GM21528 (cell line): ENCODE measurements at regions not wholly inside any gene's neighbourhood (a gene's known extent, or its start where the extent isn't known, plus 50 kb on each side); places are given as distances from the start of the nearest gene placed in this dataset.

ENCODE experiments used
- ATAC-seq: cut with Tn5 transposase; IDR thresholded peaks from one replicate; pipeline ENCODE4 v1.9.1; 2021; ENCODE audit warnings: mild to moderate bottlenecking, moderate library complexity; ENCODE audit not compliant: unreplicated experiment, low FRiP score

- ATAC-seq, result no peak
Observed at GRCh38 chr11:45525393-45525792, 140.0 kb downstream of the CHST1 start.

DNA sequence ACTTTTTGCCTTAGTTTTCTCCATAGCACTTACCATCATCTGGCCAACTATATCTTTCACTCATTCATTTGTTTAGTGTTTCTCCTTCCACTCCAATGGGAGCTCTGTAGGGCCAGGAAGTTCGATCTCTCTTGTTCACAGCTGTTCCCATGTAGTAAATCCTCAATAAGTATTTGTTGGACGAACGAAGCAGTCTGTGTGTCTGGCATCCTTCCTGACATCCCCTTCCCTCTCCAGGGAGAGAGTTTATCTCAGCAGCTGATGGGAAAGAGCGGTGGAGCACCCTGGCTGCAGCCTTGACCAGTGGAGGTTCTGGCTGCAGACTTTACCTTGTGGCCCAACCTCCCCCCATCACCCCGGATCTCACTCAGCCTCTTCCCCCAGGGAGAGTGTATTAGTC, 141.7 kb downstream of the CHST1 start:
- no peak for ATAC-seq

- no peak for ATAC-seq
Observed at GRCh38 chr11:45518833-45519535, 146.4 kb downstream of the CHST1 start.

DNA sequence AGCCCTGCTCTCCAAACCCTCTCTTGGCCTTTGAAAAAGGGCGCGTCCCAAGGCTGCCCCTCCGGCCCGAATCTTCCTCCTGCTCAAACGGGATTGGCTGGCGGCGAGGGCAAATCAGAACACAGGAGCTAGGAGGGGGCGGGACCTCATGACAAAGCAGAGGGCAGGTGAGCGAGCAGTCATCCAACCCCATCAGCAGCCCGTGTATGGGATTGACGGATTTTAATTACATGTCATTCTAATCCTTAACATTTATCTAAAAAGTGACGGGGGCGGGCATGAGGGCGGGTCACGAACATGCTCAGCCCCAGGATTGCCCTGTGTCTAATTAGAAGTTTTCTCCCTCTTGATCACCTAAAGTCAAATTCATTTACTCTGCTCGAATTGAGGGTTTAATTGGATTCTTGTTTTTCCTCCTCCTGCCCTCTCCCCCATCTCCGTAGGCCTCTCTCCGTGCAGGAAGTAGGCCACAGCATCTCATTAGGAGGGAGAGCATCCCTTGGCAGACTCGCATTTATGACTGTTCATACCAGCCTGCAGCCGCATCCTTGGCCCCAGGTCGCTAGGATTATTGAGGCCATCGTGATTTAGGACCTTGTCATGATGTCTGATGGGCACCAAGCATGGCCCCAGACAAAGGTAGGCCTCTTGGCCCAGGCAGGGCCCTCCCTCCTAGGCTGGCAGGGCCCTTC, 147.1 kb downstream of the CHST1 start:
- ATAC-seq, result no peak

DNA sequence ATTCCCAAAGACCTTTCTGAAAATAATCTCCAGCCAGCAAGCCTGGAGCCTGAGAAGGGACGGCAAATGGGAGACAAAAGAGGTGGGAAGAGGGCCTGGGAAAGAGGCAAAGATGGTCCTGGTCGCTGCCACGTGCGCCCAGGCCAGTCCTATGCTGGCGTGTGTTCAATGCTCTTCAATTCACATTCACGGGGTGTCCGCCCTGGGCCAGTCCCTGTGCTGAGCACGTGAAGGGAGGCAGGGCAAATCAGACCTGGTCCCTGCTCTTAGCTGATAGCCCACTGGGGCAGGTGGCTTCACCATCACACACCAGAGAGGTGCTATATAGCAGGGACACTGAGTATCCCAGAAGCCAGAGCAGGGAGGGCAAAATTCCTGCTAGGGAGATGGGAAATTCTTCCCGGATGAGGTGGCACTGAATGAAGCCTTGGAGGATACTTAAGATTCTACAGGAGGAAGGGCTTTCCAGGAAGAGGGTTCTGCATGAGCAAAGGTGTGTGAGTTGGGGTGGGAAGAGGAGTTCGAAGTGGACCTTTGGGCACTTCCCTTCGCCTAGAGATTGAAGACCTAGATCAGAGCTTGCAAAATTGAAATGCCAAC, 148.2 kb downstream of the CHST1 start:
- ATAC-seq, result no peak

GRCh38 chr11:45513821-45514340, 151.5 kb downstream of the CHST1 start:
- ATAC-seq, result no peak

- ATAC-seq, result no peak
Observed at GRCh38 chr11:45512471-45513148, 152.8 kb downstream of the CHST1 start.

GRCh38 chr11:45511566-45511965, 153.9 kb downstream of the CHST1 start:
- no peak for ATAC-seq

DNA sequence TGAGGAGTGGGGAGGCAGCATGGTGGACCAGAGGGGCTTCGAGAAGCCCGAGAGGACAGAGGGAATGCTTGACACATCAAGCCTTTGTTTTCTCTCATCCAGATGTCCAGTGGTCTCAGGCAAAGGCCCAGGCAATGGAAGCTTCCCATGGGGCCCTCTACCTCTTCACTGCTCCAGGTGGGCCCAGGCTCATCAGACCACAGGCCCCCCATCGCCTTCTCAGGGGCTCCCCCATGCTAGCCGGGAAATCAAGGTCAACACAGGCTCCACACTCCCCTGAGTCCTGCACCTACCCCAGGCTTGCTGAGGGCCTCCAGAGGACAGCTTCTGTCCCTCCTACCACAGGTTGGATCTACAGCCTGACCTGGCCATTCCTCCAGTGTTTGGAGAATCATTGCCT, 157.5 kb downstream of the CHST1 start:
- ATAC-seq, result no peak

DNA sequence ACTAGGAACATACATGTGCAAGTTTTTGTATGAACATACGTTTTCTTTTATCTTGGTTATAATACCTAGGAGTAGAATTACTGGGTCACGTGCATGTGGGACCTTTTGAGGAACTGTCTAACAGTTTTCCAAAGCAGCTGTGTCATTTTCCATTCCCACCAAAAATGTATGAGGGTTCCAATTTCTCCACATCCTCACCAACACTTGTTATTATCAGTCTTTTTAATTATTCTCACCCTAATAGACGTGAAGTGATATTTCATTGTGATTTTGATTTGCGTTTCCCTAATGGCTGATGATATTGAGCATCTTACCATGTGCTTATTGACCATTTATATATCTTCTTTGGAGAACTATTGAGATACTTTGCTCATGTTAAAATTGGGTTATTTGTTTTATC, 162.1 kb downstream of the CHST1 start:
- no peak for ATAC-seq

- no peak for ATAC-seq
Observed at GRCh38 chr11:45502226-45502545, 163.2 kb downstream of the CHST1 start.

DNA sequence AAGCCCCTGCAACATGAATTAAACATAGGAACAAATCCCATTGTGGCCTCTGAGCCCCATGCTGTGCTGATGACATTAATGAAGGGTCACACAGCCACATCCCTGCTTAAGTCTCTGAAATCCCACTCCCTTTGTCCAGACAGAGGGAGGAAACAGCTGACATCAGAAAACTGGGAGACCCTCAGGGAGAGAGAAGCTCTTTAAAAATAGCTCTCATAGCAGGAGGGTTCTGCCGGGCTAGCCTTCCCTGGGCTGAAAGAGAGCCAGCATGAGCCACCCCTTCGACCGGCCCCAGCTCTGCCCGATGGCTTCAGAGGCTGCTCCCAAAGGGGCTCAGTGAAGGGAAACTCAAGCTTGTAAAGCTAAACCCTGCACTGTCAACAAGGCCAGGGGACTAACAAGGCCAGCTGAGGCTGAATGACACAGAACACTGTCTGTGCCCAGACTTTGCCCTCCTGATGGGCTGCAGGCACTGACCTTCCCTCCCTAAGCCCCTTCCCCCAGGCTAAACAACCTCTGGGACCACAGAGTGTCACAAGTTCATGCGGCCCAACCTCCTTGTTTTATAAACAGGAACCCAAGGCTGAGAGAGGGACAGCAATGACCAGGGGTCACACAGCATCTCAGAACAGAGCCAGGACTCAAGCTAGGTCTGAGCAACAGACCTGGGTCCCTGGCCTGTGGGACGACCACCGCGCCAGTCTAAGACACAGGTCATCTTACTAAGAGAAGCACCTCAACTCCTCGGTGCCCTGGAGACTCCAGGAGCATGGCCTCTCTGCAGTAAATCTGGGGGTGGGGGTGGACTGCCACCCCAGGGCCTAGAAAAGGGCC, 163.8 kb downstream of the CHST1 start:
- no peak for ATAC-seq

GRCh38 chr11:45500451-45500850, 165.0 kb downstream of the CHST1 start:
- ATAC-seq, result no peak

GRCh38 chr11:45494738-45495137, 170.7 kb downstream of the CHST1 start:
- no peak for ATAC-seq

DNA sequence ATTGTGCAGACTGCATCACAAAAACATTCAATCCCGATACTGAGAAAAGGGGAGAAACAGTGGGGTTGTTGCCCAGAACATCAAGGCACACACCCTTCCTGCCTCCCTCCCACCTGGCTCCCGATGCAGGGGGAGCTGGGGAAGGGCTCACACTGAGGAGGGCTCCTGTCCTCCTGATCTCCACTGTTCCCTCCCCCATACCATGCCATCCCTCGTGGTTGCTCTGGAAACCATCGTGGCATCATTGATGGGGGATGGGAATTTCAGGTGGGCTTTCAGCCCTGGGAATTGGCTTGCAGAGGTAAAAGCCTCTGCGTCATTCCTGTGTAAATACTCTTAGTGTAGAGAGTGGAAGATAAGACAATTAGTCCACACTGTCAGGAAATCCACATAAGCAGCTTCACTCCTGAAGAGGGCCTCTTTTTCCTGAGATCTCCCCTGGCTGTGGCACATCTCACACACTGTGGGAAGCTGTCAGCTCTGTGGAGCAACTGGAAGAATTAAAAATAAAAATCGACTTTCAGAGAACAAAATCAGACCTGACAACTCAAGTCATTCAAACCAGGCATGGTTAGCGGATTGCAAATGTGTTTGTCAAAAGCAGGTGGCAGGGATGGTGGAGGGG, 176.0 kb downstream of the CHST1 start:
- no peak for ATAC-seq

GRCh38 chr11:45486461-45486860, 179.0 kb downstream of the CHST1 start:
- no peak for ATAC-seq

DNA sequence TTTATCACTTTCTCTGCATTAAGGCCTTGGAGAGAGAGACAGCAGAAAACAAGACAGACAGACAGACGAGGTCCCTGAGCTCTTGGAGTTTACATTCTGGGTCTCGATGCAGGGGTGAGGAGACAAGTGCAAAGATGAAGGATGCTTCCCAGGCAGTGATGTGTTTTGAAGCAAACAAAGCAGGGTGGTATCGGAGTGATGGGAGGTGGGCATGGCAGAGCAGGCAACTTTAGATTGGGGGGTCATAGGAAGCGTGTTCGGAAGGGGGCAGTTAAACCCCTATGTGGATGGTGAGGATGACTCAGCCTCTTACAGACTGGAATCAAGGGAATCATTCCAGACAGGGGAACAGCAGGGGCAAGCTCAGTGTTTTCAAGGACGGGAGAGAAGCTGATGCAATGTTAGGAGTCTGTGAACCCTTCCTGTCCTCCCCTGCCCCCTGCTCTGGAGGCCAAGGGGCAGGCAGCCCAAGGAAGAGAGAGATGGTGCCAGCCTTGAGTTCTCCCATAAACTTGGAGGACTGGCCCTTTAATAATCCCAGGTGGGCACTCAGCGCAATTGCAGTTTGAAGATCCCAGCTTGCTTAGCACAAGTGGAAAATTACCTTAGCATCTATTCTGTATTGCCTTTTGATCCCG, 180.2 kb downstream of the CHST1 start:
- no peak for ATAC-seq

- ATAC-seq, result no peak
Observed at GRCh38 chr11:45484326-45484883, 181.0 kb downstream of the CHST1 start.

- no peak for ATAC-seq
Observed at GRCh38 chr11:45483416-45483815, 182.0 kb downstream of the CHST1 start.
